ENCODE measurements at regions not wholly inside any gene's neighbourhood (a gene's known extent, or its start where the extent isn't known, plus 50 kb on each side); places are given as distances from the start of the nearest gene placed in this dataset.

DNA sequence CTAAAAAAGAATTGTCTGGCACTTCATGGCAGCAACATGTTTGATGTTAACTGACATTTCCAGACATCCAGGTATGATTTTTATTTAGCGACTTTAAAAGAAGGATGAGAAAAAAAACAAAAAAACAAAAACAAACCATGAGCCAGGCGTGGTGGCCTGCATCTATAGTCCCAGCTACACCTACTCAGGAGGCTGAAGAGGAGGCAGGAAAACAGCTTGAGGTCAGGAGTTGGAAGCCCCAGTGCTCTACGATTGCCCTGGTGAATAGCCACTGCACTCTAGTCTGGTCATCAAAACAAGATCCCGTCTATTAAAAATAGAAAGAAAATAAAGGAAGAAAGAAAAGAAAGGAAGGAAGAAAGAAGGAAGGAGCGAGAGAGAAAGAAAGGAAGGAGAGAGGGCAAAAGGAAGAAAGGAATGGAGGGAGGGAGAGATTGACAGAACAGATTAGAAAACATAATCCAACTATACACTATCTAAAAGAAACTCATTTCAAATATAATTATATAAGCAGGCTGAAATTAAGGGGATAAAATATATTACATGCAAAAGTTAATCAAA, 141.6 kb downstream of the TRIM27 start:
- TF ChIP-seq, protein P1, sequence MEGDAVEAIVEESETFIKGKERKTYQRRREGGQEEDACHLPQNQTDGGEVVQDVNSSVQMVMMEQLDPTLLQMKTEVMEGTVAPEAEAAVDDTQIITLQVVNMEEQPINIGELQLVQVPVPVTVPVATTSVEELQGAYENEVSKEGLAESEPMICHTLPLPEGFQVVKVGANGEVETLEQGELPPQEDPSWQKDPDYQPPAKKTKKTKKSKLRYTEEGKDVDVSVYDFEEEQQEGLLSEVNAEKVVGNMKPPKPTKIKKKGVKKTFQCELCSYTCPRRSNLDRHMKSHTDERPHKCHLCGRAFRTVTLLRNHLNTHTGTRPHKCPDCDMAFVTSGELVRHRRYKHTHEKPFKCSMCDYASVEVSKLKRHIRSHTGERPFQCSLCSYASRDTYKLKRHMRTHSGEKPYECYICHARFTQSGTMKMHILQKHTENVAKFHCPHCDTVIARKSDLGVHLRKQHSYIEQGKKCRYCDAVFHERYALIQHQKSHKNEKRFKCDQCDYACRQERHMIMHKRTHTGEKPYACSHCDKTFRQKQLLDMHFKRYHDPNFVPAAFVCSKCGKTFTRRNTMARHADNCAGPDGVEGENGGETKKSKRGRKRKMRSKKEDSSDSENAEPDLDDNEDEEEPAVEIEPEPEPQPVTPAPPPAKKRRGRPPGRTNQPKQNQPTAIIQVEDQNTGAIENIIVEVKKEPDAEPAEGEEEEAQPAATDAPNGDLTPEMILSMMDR (IDR thresholded peaks at IDR 0.05; ENCODE audit: insufficient read depth, low read length, poor library complexity, severe bottlenecking), result no peak
- no peak for TF ChIP-seq EZH2phosphoT487 (conservative IDR thresholded peaks at IDR 0.05; ENCODE audit: low read length)
